AG10803 (cell line): ENCODE measurements at regions not wholly inside any gene's neighbourhood (a gene's known extent, or its start where the extent isn't known, plus 50 kb on each side); places are given as distances from the start of the nearest gene placed in this dataset.

Experiments
- DNase-seq: peaks from one replicate; pipeline ENCODE4 v3.0.0; 2010; ENCODE audit warnings: low read depth
- H3K4me3 ChIP-seq: 2 replicates; pipeline ENCODE4 v1.5.1; 2011; ENCODE audit warnings: mild to moderate bottlenecking, low read length, control low read depth
- TF ChIP-seq, protein P1 (sequence below): conservative IDR thresholded peaks from 2 replicates; pipeline ENCODE4 v1.5.1; 2011; ENCODE audit warnings: mild to moderate bottlenecking, low read length, control low read depth, inconsistent platforms

DNA sequence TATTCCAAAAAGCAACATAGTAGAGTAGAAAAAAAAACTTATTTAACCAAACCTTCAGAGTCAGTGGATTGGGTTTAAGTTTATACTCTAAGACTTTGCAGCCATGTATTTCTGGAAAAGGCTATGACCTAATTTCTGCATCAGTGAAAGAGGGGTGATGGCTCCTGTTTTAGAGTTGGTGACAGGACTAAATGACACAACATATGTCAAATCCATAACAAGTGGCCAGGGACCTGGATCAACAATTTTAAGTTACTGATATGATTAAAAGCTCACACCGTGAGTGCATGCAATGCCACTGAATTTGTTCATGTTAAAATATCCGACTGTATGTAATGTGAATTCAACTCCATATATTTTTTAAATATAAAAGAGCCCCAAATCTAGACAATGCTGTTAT, 390.6 kb downstream of the TNS3 start:
- no peak overlapping the region for H3K4me3 ChIP-seq
- TF ChIP-seq, protein P1, sequence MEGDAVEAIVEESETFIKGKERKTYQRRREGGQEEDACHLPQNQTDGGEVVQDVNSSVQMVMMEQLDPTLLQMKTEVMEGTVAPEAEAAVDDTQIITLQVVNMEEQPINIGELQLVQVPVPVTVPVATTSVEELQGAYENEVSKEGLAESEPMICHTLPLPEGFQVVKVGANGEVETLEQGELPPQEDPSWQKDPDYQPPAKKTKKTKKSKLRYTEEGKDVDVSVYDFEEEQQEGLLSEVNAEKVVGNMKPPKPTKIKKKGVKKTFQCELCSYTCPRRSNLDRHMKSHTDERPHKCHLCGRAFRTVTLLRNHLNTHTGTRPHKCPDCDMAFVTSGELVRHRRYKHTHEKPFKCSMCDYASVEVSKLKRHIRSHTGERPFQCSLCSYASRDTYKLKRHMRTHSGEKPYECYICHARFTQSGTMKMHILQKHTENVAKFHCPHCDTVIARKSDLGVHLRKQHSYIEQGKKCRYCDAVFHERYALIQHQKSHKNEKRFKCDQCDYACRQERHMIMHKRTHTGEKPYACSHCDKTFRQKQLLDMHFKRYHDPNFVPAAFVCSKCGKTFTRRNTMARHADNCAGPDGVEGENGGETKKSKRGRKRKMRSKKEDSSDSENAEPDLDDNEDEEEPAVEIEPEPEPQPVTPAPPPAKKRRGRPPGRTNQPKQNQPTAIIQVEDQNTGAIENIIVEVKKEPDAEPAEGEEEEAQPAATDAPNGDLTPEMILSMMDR = no peak
- no peak for DNase-seq

DNA sequence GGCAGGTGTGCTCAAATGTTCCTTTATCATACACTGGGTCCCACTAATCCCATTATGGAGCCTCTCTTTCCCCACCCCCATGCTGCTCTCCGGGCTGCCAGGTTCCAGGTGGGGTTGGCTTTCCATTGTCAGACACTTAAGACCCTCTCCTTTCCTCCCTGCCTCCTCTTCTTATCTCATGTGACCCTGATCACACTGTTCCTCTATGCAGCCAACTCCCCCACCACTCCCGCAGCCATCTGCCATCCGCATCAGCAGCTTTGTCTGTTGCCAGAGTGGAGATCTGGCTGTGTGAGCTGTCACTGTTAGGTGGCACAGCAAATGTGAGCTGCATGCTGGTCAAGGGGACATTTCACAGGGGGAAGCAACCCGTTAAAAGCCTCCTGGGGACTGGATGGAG, 391.4 kb downstream of the TNS3 start:
- TF ChIP-seq, protein P1 = no peak
- DNase-seq = no peak
- H3K4me3 ChIP-seq = no peak overlapping the region

GRCh38 chr7:47188653-47189315, 393.1 kb downstream of the TNS3 start:
- DNase-seq = peak; percentile 33
- no peak overlapping the region for H3K4me3 ChIP-seq
- TF ChIP-seq, protein P1 = no peak

DNA sequence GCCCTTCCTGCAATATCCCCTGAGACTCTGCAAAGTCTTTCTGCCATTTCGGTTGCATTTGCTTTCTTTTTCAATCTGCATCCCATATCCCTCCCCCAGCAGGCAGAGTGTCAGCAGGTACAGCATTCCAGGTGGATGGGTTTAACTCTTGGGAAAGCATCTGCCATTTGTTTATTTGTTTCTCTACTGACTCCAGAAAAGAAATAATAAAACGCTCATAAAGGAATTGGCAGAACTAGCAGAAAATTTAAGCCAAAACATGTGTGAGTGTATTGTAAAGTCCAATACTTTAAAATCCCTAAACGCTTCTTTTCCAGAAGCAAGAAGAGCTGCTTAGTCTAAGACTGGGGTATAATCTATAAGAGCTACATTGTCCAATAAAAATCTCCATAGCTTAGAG, 393.8 kb downstream of the TNS3 start:
- TF ChIP-seq, protein P1 = no peak
- no peak for DNase-seq
- H3K4me3 ChIP-seq = no peak overlapping the region

DNA sequence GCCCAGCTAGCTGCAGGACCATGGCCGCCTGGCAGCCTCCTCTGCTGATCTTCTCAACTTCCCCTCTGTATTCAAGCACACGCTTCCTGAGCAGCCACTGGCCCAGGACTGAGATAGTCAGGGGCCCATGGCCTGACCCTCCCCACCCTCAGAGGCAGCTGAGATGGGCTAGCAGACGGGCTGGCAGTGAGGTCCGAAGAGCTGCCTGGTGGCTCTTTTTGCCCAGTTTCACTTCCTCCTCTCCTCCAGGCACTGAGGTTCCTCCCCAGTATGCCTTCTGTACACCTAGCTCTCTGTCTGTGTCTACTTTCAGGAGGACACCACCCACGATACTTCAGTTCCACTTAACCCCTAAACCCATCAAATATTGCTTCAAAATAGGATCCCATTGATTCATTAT, 395.6 kb downstream of the TNS3 start:
- no peak for DNase-seq
- H3K4me3 ChIP-seq = no peak overlapping the region
- TF ChIP-seq, protein P1 = no peak

- TF ChIP-seq, protein P1 = no peak
- no peak for DNase-seq
- H3K4me3 ChIP-seq = no peak overlapping the region
Measured at GRCh38 chr7:47185839-47186238, 396.1 kb downstream of the TNS3 start.

DNA sequence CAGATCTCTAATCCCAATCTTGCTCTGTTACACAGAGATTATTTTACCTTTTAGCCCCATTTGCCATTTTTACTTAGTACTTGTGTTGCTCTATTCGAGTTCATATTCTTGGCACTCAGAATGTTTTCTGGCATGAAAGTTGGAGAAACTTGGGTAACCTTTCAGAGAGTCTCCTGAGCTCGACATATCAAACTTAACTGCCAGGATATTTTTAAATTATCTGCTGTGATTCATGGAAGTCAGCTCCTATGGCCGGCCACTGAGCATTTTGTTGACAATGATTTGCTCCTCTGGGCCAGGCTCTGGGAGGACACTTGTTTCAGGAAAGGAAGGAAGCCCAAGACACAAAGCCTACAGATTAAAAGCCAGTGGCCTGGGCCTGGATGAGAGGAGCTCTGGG, 396.7 kb downstream of the TNS3 start:
- TF ChIP-seq, protein P1 = no peak
- DNase-seq = no peak
- H3K4me3 ChIP-seq = no peak overlapping the region
